ENCODE measurements at regions not wholly inside any gene's neighbourhood (a gene's known extent, or its start where the extent isn't known, plus 50 kb on each side); places are given as distances from the start of the nearest gene placed in this dataset.

DNA sequence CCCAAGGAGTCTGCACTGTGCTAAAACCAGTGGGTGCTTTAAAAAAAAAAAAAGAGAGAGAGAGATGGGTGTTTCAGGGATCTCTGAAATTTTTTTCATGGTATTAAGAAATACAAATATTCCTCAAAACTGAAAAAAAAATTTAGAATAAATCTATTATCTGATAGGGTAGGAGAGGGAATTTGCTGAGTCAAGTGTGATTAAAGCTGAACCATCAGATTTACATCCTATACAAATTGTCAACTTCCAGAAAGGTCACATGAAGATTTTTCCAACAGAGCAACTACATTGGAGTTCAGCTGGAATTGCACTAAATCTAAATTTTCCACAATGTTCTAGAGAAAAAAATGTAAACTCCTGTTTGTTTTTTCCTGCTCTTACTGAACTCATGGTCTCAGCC, 79.3 kb upstream of the DSCAM start:
- no peak overlapping the region for H2BK20ac ChIP-seq (ENCODE audit: low read depth, low read length)
- peaks cover 18% of the 10 kb centered on the region for H3K9me3 ChIP-seq (ENCODE audit: control insufficient read depth, insufficient read depth, low read length)
- POLR2A ChIA-PET (ENCODE audit: unreplicated experiment) = no interaction called here
- in situ Hi-C loops (cut with MboI; ENCODE audit: low sequenced_read_pairs) (no loop called here), intact Hi-C loops (cut with micrococcal nuclease) (no loop called here), dilution Hi-C loops (cut with HindIII; ENCODE audit: low sequenced_read_pairs, unreplicated experiment) (no loop called here)
- no peak overlapping the region for H3K18ac ChIP-seq (ENCODE audit: low read depth, low read length)
- H2AK5ac ChIP-seq (ENCODE audit: low read depth, low read length) = no peak overlapping the region
- no peak overlapping the region for H4K91ac ChIP-seq (ENCODE audit: insufficient read depth, low read depth, low read length)
- H3K79me1 ChIP-seq (ENCODE audit: low read depth in 1 of 2, low read length in 2 of 2) = no peaks in the 10 kb centered on the region
- CTCF ChIA-PET = interaction anchor here (0.8 kb wide), 1 partner anchor 8 kb away, joined by 3 read pairs; no protein-coding TSS in a partner anchor
- H3K27me3 ChIP-seq (ENCODE audit: control insufficient read depth, insufficient read depth, low read length) = no peaks in the 10 kb centered on the region
- H2AFZ ChIP-seq (replicated peaks; ENCODE audit: low read length, poor library complexity) = no peak overlapping the region
- TF ChIP-seq BHLHE40 (IDR thresholded peaks at IDR 0.05; ENCODE audit: low read depth, low read length) (no peak), MAFK (IDR thresholded peaks at IDR 0.05; ENCODE audit: low read depth, low read length) (peak; percentile 50), CHD1 (IDR thresholded peaks at IDR 0.05; ENCODE audit: low read depth, low read length) (no peak), RAD21 (IDR thresholded peaks at IDR 0.05; ENCODE audit: low read length) (no peak)
- no peaks in the 10 kb centered on the region for H4K20me1 ChIP-seq (ENCODE audit: insufficient read depth, low read length)
- ATAC-seq (ENCODE audit: low read depth) = no peak
- no peak overlapping the region for H3K23ac ChIP-seq (ENCODE audit: low read depth, low read length)
- H4K5ac ChIP-seq (ENCODE audit: low read depth, low read length) = no peak overlapping the region
- H2BK120ac ChIP-seq (ENCODE audit: low read depth, low read length) = no peak overlapping the region
- H2AK9ac ChIP-seq (replicated peaks; ENCODE audit: low read depth, low read length, poor library complexity) = no peak overlapping the region
- no peak for DNase-seq
- H4K8ac ChIP-seq (ENCODE audit: low read depth in 2 of 2, low read length in 2 of 2) = no peak overlapping the region
- H2BK15ac ChIP-seq (ENCODE audit: low read depth, low read length) = no peak overlapping the region
- no peaks in the 10 kb centered on the region for H3K9me1 ChIP-seq (ENCODE audit: insufficient read depth, low read length)
- H3K9ac ChIP-seq (ENCODE audit: low read depth, low read length) = no peak overlapping the region
- no peak overlapping the region for H3K56ac ChIP-seq (ENCODE audit: extremely low read depth, insufficient read depth, low read length)
- H3K14ac ChIP-seq (replicated peaks; ENCODE audit: low read depth, low read length) = no peak overlapping the region
- no peak overlapping the region for H2BK5ac ChIP-seq (ENCODE audit: low read depth, low read length, poor library complexity, severe bottlenecking)
- H3K36me3 ChIP-seq (ENCODE audit: control insufficient read depth, insufficient read depth, low read length) = no peaks in the 10 kb centered on the region
- no peak overlapping the region for H3K27ac ChIP-seq (ENCODE audit: insufficient read depth, low read length)
- no TSS peak for BruUV-seq (replicated peaks)
- no peak overlapping the region for H3K4ac ChIP-seq (ENCODE audit: low read depth, low read length)
- no peak overlapping the region for H3K4me2 ChIP-seq (ENCODE audit: low read depth, low read length)
- H3K4me1 ChIP-seq (ENCODE audit: control insufficient read depth, insufficient read depth, low read length) = no peaks in the 10 kb centered on the region
- H3K4me3 ChIP-seq (ENCODE audit: insufficient read depth, low read depth, low read length) = no peak overlapping the region
